H1 (cell line): ENCODE measurements at regions not wholly inside any gene's neighbourhood (a gene's known extent, or its start where the extent isn't known, plus 50 kb on each side); places are given as distances from the start of the nearest gene placed in this dataset.

ENCODE experiments used
- CTCF ChIA-PET: fragments of 300-600 bp; sonication (Branson Sonifier 250); formaldehyde crosslinking; loops from one replicate; lab custom pipeline; 2021; ENCODE audit not compliant: partially characterized antibody; lab: Charles Lee
- POLR2A ChIA-PET: fragments of 300-600 bp; sonication (Branson Sonifier 250); formaldehyde crosslinking; loops from one replicate; lab custom pipeline; 2021; ENCODE audit warnings: inconsistent platforms; ENCODE audit not compliant: partially characterized antibody; lab: Charles Lee
- DNase-seq, 2 experiments: peaks; one replicate each; pipeline versions ENCODE4 v3.0.0 to v3.0.0-alpha.2; 2010 to 2022; ENCODE audit warnings: low spot score in 2 of 2, low read depth in 1 of 2, mixed read lengths in 1 of 2
- FAIRE-seq: peaks from 2 replicates; lab custom pipeline; 2011; peaks lifted over from hg19 to GRCh38; lab: Jason Lieb, UNC
- H2AFZ ChIP-seq: 2 replicates; pipeline ENCODE4 v1.8.1; 2012; ENCODE audit warnings: low read length, inconsistent platforms
- H2AK5ac ChIP-seq: 2 replicates; pipeline ENCODE4 v1.6.1; 2013; ENCODE audit warnings: low read depth, low read length
- H2BK120ac ChIP-seq: replicated peaks from 2 replicates; pipeline ENCODE3; 2013; ENCODE audit warnings: low read depth, low read length, inconsistent platforms
- H2BK12ac ChIP-seq: 2 replicates; pipeline ENCODE4 v1.6.1; 2013; ENCODE audit warnings: low read depth, low read length
- H2BK15ac ChIP-seq: 2 replicates; pipeline ENCODE4 v1.6.1; 2013; ENCODE audit warnings: low read length
- H2BK20ac ChIP-seq: 2 replicates; pipeline ENCODE4 v1.6.1; 2013; ENCODE audit warnings: low read length
- H2BK5ac ChIP-seq: 2 replicates; pipeline ENCODE4 v1.6.1; 2013; ENCODE audit warnings: low read depth, low read length
- H3K14ac ChIP-seq: 2 replicates; pipeline ENCODE4 v1.6.1; 2013; ENCODE audit warnings: inconsistent platforms; ENCODE audit not compliant: insufficient read length
- H3K18ac ChIP-seq: 2 replicates; pipeline ENCODE4 v1.6.1; 2013; ENCODE audit warnings: low read length; ENCODE audit errors: extremely low read depth
- H3K23ac ChIP-seq: 2 replicates; pipeline ENCODE4 v1.6.1; 2013; ENCODE audit warnings: inconsistent platforms; ENCODE audit not compliant: insufficient read length
- H3K23me2 ChIP-seq: 2 replicates; pipeline ENCODE4 v1.6.1; 2013; ENCODE audit warnings: low read depth, low read length
- H3K27ac ChIP-seq: 2 replicates; pipeline ENCODE4 v1.6.1; 2011; ENCODE audit warnings: low read depth, low read length, inconsistent platforms
- H3K27me3 ChIP-seq, 4 experiments: replicated peaks in 1 of 4; 1 replicate in 1 of 4; 2 replicates in 3 of 4; pipeline versions ENCODE4 v1.6.1 to v1.8.1; 2011 to 2013; ENCODE audit warnings: low read length in 3 of 4, mild to moderate bottlenecking in 3 of 4, inconsistent platforms in 2 of 4, mixed read lengths in 2 of 4, moderate library complexity in 1 of 4; ENCODE audit not compliant: control insufficient read depth in 3 of 4, insufficient read depth in 3 of 4; ENCODE audit errors: extremely low read depth in 1 of 4
- H3K36me3 ChIP-seq, 4 experiments: 2 replicates each; pipeline versions ENCODE4 v1.6.1 to v1.8.1; 2011 to 2013; ENCODE audit warnings: mild to moderate bottlenecking in 4 of 4, low read length in 3 of 4, moderate library complexity in 2 of 4, control low read depth in 1 of 4, inconsistent platforms in 1 of 4; ENCODE audit not compliant: insufficient read depth in 4 of 4, control insufficient read depth in 2 of 4
- H3K4ac ChIP-seq: replicated peaks from 2 replicates; pipeline ENCODE3; 2013; ENCODE audit warnings: low read length, low read depth, mixed read lengths, inconsistent platforms; ENCODE audit not compliant: insufficient read length
- H3K4me1 ChIP-seq, 4 experiments: replicated peaks in 1 of 4; 1 replicate in 1 of 4; 2 replicates in 3 of 4; pipeline versions ENCODE4 v1.6.1 to v1.8.1; 2011 to 2013; ENCODE audit warnings: low read length in 3 of 4, inconsistent platforms in 2 of 4, mixed read lengths in 1 of 4; ENCODE audit not compliant: insufficient read depth in 4 of 4, control insufficient read depth in 3 of 4
- H3K4me2 ChIP-seq, 2 experiments: 2 replicates each; pipeline versions ENCODE4 v1.6.1 to v1.8.1; 2011 to 2013; ENCODE audit warnings: low read depth in 2 of 2, low read length in 2 of 2, control low read depth in 1 of 2, inconsistent platforms in 1 of 2, mild to moderate bottlenecking in 1 of 2; ENCODE audit not compliant: insufficient read depth in 1 of 2
- H3K4me3 ChIP-seq, 4 experiments: fragments of 200-600, 300-600 bp in 1 of 4; sonication (generic), shearing (Covaris generic), sonication (Bioruptor Twin) in 1 of 4; 2 replicates each; pipeline versions ENCODE4 v1.5.1 to v1.8.1; 2011 to 2016; ENCODE audit warnings: low read length in 4 of 4, low read depth in 3 of 4, control low read depth in 2 of 4, inconsistent platforms in 2 of 4, mild to moderate bottlenecking in 2 of 4, mixed read lengths in 1 of 4, moderate library complexity in 1 of 4; ENCODE audit not compliant: insufficient read depth in 2 of 4; ENCODE audit errors: extremely low read depth in 1 of 4
- H3K56ac ChIP-seq: replicated peaks from 2 replicates; pipeline ENCODE3; 2013; ENCODE audit warnings: low read depth, mild to moderate bottlenecking, mixed read lengths, low read length, inconsistent platforms; ENCODE audit not compliant: insufficient read length
- H3K79me1 ChIP-seq: 2 replicates; pipeline ENCODE4 v1.6.1; 2013; ENCODE audit warnings: low read depth, low read length, control low read depth
- H3K79me2 ChIP-seq, 2 experiments: 2 replicates each; pipeline versions ENCODE4 v1.6.1 to v1.8.1; 2012 to 2013; ENCODE audit warnings: low read length in 2 of 2, mild to moderate bottlenecking in 2 of 2, inconsistent platforms in 1 of 2; ENCODE audit not compliant: insufficient read depth in 2 of 2, control insufficient read depth in 1 of 2
- H3K9ac ChIP-seq, 4 experiments: replicated peaks in 1 of 4; 1 replicate in 1 of 4; 2 replicates in 3 of 4; pipeline versions ENCODE4 v1.6.1 to v1.8.1; 2011 to 2013; ENCODE audit warnings: low read depth in 3 of 4, low read length in 3 of 4, control low read depth in 2 of 4, mild to moderate bottlenecking in 2 of 4, moderate library complexity in 2 of 4, inconsistent platforms in 1 of 4; ENCODE audit errors: extremely low read depth in 1 of 4
- H3K9me3 ChIP-seq, 2 experiments: 2 replicates each; pipeline versions ENCODE4 v1.6.1 to v1.8.1; 2012 to 2013; ENCODE audit warnings: mild to moderate bottlenecking in 2 of 2, moderate library complexity in 2 of 2, control low read depth in 1 of 2, inconsistent platforms in 1 of 2, low read depth in 1 of 2, low read length in 1 of 2, mixed read lengths in 1 of 2; ENCODE audit not compliant: insufficient read depth in 2 of 2
- H4K20me1 ChIP-seq, 2 experiments: replicated peaks in 1 of 2; 2 replicates each; pipeline versions ENCODE3 to v1.8.1; 2011 to 2013; ENCODE audit warnings: inconsistent platforms in 2 of 2, low read length in 2 of 2, mild to moderate bottlenecking in 1 of 2; ENCODE audit not compliant: insufficient read depth in 2 of 2, control insufficient read depth in 1 of 2
- H4K5ac ChIP-seq: 2 replicates; pipeline ENCODE4 v1.6.1; 2013; ENCODE audit warnings: low read length, low read depth, mixed read lengths, inconsistent platforms; ENCODE audit not compliant: insufficient read length
- H4K8ac ChIP-seq: 2 replicates; pipeline ENCODE4 v1.8.0; 2013; ENCODE audit warnings: mild to moderate bottlenecking, moderate library complexity, low read length, inconsistent platforms; ENCODE audit not compliant: insufficient read depth; ENCODE audit errors: extremely low read depth
- H4K91ac ChIP-seq: replicated peaks from 2 replicates; pipeline ENCODE3; 2013; ENCODE audit warnings: low read length, mixed read lengths, inconsistent platforms; ENCODE audit not compliant: insufficient read length
- CBX5 ChIP-seq: fragments of 300-800, 300-1000 bp; sonication (generic); IDR thresholded peaks from 2 replicates; pipeline ENCODE4 v1.7.1; 2016; ENCODE audit warnings: antibody characterized with exemption, low read length, low read depth
- CEBPB ChIP-seq: IDR thresholded peaks from 2 replicates; pipeline ENCODE4 v1.6.1; 2012; ENCODE audit warnings: low read depth, low read length
- CTCF ChIP-seq, 3 experiments: IDR thresholded peaks; 1 replicate in 2 of 3; 2 replicates in 1 of 3; pipeline versions ENCODE4 v1.5.1 to v1.6.1; 2011; ENCODE audit warnings: low read length in 3 of 3, mild to moderate bottlenecking in 3 of 3, inconsistent platforms in 2 of 3, low read depth in 1 of 3, moderate library complexity in 1 of 3; ENCODE audit not compliant: insufficient read depth in 1 of 3; ENCODE audit errors: control extremely low read depth in 1 of 3
- GTF2F1 ChIP-seq: IDR thresholded peaks from 2 replicates; pipeline ENCODE4 v1.6.1; 2012; ENCODE audit warnings: low read depth, low read length, improper control_type of control experiment, borderline replicate concordance
- KDM5A ChIP-seq: fragments of 200-600 bp; IDR thresholded peaks from 2 replicates; pipeline ENCODE4 v1.7.1; 2012; ENCODE audit warnings: mild to moderate bottlenecking, low read length, inconsistent platforms, mixed read lengths
- POLR2A ChIP-seq, 2 experiments: IDR thresholded peaks; 1 replicate in 1 of 2; 2 replicates in 1 of 2; pipeline ENCODE4 v1.6.1; 2011; ENCODE audit warnings: low read depth in 2 of 2, low read length in 2 of 2, mild to moderate bottlenecking in 2 of 2; ENCODE audit errors: control extremely low read depth in 1 of 2
- POLR2AphosphoS5 ChIP-seq: IDR thresholded peaks from 2 replicates; pipeline ENCODE4 v1.6.1; 2011; ENCODE audit warnings: low read depth, low read length
- RAD21 ChIP-seq, 2 experiments: IDR thresholded peaks in 1 of 2; conservative IDR thresholded peaks in 1 of 2; 2 replicates each; pipeline ENCODE4 v1.6.1; 2011; ENCODE audit warnings: low read depth in 2 of 2, low read length in 2 of 2, improper control_type of control experiment in 1 of 2, inconsistent platforms in 1 of 2, mild to moderate bottlenecking in 1 of 2, moderate library complexity in 1 of 2
- RFX5 ChIP-seq: IDR thresholded peaks from 2 replicates; pipeline ENCODE4 v1.6.1; 2011; ENCODE audit warnings: low read depth, low read length, improper control_type of control experiment, borderline replicate concordance
- SIX5 ChIP-seq: IDR thresholded peaks from 2 replicates; pipeline ENCODE4 v1.6.1; 2011; ENCODE audit warnings: mild to moderate bottlenecking, low read depth, low read length
- SRF ChIP-seq: IDR thresholded peaks from 2 replicates; pipeline ENCODE4 v1.6.1; 2011; ENCODE audit warnings: mild to moderate bottlenecking, low read depth, low read length, moderate library complexity
- TAF7 ChIP-seq: optimal IDR thresholded peaks from 2 replicates; pipeline ENCODE3; 2011; ENCODE audit warnings: low read depth, mild to moderate bottlenecking, inconsistent platforms, low read length, moderate library complexity, borderline replicate concordance
- USF2 ChIP-seq: IDR thresholded peaks from 2 replicates; pipeline ENCODE4 v1.6.1; 2011; ENCODE audit warnings: low read length, improper control_type of control experiment

- POLR2A ChIA-PET: no interaction called here
- no peaks in the 10 kb centered on the region for H3K79me1 ChIP-seq
- no peak for TF ChIP-seq SIX5
- no peak for TF ChIP-seq RFX5
- TF ChIP-seq CBX5: no peak
- no peak for TF ChIP-seq GTF2F1
- TF ChIP-seq CEBPB: no peak
- TF ChIP-seq CTCF (IDR thresholded peaks at IDR 0.05; ENCODE audit: control extremely low read depth in 1 of 3, insufficient read depth in 1 of 3, low read depth in 1 of 3, low read length in 3 of 3): no peak
- TF ChIP-seq POLR2AphosphoS5: no peak
- TF ChIP-seq SRF: no peak
- no peak for TF ChIP-seq KDM5A
- no peak for TF ChIP-seq POLR2A (IDR thresholded peaks at IDR 0.05; ENCODE audit: control extremely low read depth in 1 of 2, low read depth in 2 of 2, low read length in 2 of 2)
- TF ChIP-seq TAF7: no peak
- TF ChIP-seq USF2: no peak
- no peak for TF ChIP-seq RAD21 (IDR thresholded peaks at IDR 0.05 in 1 of 2, conservative IDR thresholded peaks at IDR 0.05 in 1 of 2; ENCODE audit: low read depth in 2 of 2, low read length in 2 of 2)
Observed at GRCh38 chr1:189180057-189180456, 1297.6 kb downstream of the BRINP3 start.

More at GRCh38 chr1:189180057-189180456, 1297.6 kb downstream of the BRINP3 start:
- no peaks in the 10 kb centered on the region for H3K36me3 ChIP-seq
- no peak overlapping the region for H2AK5ac ChIP-seq
- no peak overlapping the region for H3K18ac ChIP-seq
- H3K4me2 ChIP-seq: no peak overlapping the region
- no peak overlapping the region for H2BK5ac ChIP-seq
- H3K4me1 ChIP-seq: peaks cover 0 to 3% (median 0%) of the 10 kb centered on the region in 4 experiments; a peak in 1 of 7 replicates
- no peaks in the 10 kb centered on the region for H4K20me1 ChIP-seq
- H3K9ac ChIP-seq: no peak overlapping the region
- no peaks in the 10 kb centered on the region for H3K79me2 ChIP-seq
- no peak for FAIRE-seq
- no peak overlapping the region for H4K8ac ChIP-seq
- no peak overlapping the region for H2BK120ac ChIP-seq
- H3K14ac ChIP-seq: no peak overlapping the region
- no peaks in the 10 kb centered on the region for H3K23me2 ChIP-seq
- H3K27me3 ChIP-seq: no peaks in the 10 kb centered on the region
- no peak overlapping the region for H4K91ac ChIP-seq
- no peak overlapping the region for H2BK15ac ChIP-seq
- no peak overlapping the region for H2AFZ ChIP-seq
- CTCF ChIA-PET: interaction anchor here (0.7 kb wide), 1 partner anchor 1894 kb away, joined by 3 read pairs; no protein-coding TSS in a partner anchor
- H3K9me3 ChIP-seq: no peaks in the 10 kb centered on the region
- H3K56ac ChIP-seq: no peak overlapping the region
- no peak overlapping the region for H3K4ac ChIP-seq
- H3K4me3 ChIP-seq: no peak overlapping the region
- no peak overlapping the region for H3K27ac ChIP-seq
- no peak overlapping the region for H2BK20ac ChIP-seq
- no peak for DNase-seq
- H3K23ac ChIP-seq: no peak overlapping the region
- H2BK12ac ChIP-seq: no peak overlapping the region
- no peak overlapping the region for H4K5ac ChIP-seq
